Ammon's horn (tissue), 1 donor: ENCODE measurements at regions not wholly inside any gene's neighbourhood (a gene's known extent, or its start where the extent isn't known, plus 50 kb on each side); places are given as distances from the start of the nearest gene placed in this dataset.

Experiments used
- DNase-seq: peaks from one replicate; pipeline ENCODE4 v3.0.0-alpha.2; 2016; ENCODE audit warnings: low spot score

GRCh38 chr2:16136461-16137035 lies 196.2 kb downstream of the MYCN start:
- no peak for DNase-seq

- DNase-seq, result no peak
Observed at GRCh38 chr2:16135913-16136310, 195.6 kb downstream of the MYCN start.

- no peak for DNase-seq
Observed at GRCh38 chr2:16135196-16135912, 195.0 kb downstream of the MYCN start.

GRCh38 chr2:16134436-16135165 lies 194.3 kb downstream of the MYCN start:
- DNase-seq, result no peak

GRCh38 chr2:16130906-16131400 lies 190.6 kb downstream of the MYCN start:
- no peak for DNase-seq

- no peak for DNase-seq
Observed at GRCh38 chr2:16130541-16130880, 190.2 kb downstream of the MYCN start.

- no peak for DNase-seq
Observed at GRCh38 chr2:16129716-16130540, 189.6 kb downstream of the MYCN start.

- DNase-seq, result no peak
Observed at GRCh38 chr2:16128746-16129610, 188.6 kb downstream of the MYCN start.

- DNase-seq, result no peak
Observed at GRCh38 chr2:16127958-16128357, 187.6 kb downstream of the MYCN start.

GRCh38 chr2:16127276-16127940 lies 187.1 kb downstream of the MYCN start:
- DNase-seq, result no peak

- DNase-seq, result no peak
Observed at GRCh38 chr2:16126517-16127275, 186.3 kb downstream of the MYCN start.

- no peak for DNase-seq
Observed at GRCh38 chr2:16125614-16126516, 185.5 kb downstream of the MYCN start.

GRCh38 chr2:16124881-16125613 lies 184.7 kb downstream of the MYCN start:
- DNase-seq, result no peak

GRCh38 chr2:16123856-16124780 lies 183.8 kb downstream of the MYCN start:
- DNase-seq, result no peak

- DNase-seq, result no peak
Observed at GRCh38 chr2:16123421-16123820, 183.1 kb downstream of the MYCN start.

GRCh38 chr2:16122556-16122955 lies 182.2 kb downstream of the MYCN start:
- no peak for DNase-seq

- no peak for DNase-seq
Observed at GRCh38 chr2:16121986-16122390, 181.6 kb downstream of the MYCN start.
